ENCODE measurements at regions not wholly inside any gene's neighbourhood (a gene's known extent, or its start where the extent isn't known, plus 50 kb on each side); places are given as distances from the start of the nearest gene placed in this dataset.
"Not testable (repeated sequence)": the region's sequence is repeated elsewhere in the genome, so short reads cannot be mapped to it uniquely, and the experiment has no call there.

- no peak overlapping the region for H3K27ac Mint-ChIP-seq
- DNase-seq (ENCODE audit: low spot score): no peak
- no peak overlapping the region for H3K4me3 Mint-ChIP-seq
Measured at GRCh38 chr5:51802551-51803184, 419.4 kb downstream of the ISL1 start.

GRCh38 chr5:51806677-51807076 lies 423.4 kb downstream of the ISL1 start:
- Mint-ChIP-seq H3K36me3 (no peaks in the 10 kb centered on the region), H3K27ac (no peak overlapping the region), H3K4me1 (ENCODE audit: low read depth in 2 of 2) (no peaks in the 10 kb centered on the region), H3K4me3 (no peak overlapping the region), H3K27me3 (no peaks in the 10 kb centered on the region), H3K9me3 (peaks cover 17% of the 10 kb centered on the region)
- ATAC-seq (no peak), DNase-seq (ENCODE audit: low spot score) (no peak)

More at GRCh38 chr5:51802551-51803184, 419.4 kb downstream of the ISL1 start:
- Mint-ChIP-seq H3K4me1 (ENCODE audit: low read depth in 2 of 2) (no peaks in the 10 kb centered on the region), H3K36me3 (no peaks in the 10 kb centered on the region), H3K9me3 (peaks cover 9% of the 10 kb centered on the region), H3K27me3 (no peaks in the 10 kb centered on the region)
- ATAC-seq: no peak

GRCh38 chr5:51810592-51810991 lies 427.3 kb downstream of the ISL1 start:
- Mint-ChIP-seq H3K27ac (no peak overlapping the region), H3K4me1 (ENCODE audit: low read depth in 2 of 2) (no peaks in the 10 kb centered on the region), H3K9me3 (peaks cover 13% of the 10 kb centered on the region), H3K36me3 (no peaks in the 10 kb centered on the region), H3K27me3 (no peaks in the 10 kb centered on the region), H3K4me3 (no peak overlapping the region)
- ATAC-seq (no peak), DNase-seq (ENCODE audit: low spot score) (no peak)

GRCh38 chr5:51811883-51812471 lies 428.7 kb downstream of the ISL1 start:
- Mint-ChIP-seq H3K36me3 (no peaks in the 10 kb centered on the region), H3K4me1 (ENCODE audit: low read depth in 2 of 2) (no peaks in the 10 kb centered on the region), H3K27ac (no peak overlapping the region), H3K9me3 (peaks cover 11% of the 10 kb centered on the region), H3K27me3 (no peaks in the 10 kb centered on the region), H3K4me3 (no peak overlapping the region)
- ATAC-seq: no peak
- DNase-seq (ENCODE audit: low spot score): no peak

GRCh38 chr5:51814817-51815216 lies 431.6 kb downstream of the ISL1 start:
- not testable (repeated sequence) for H3K27ac Mint-ChIP-seq; H3K36me3 Mint-ChIP-seq; H3K9me3 Mint-ChIP-seq; H3K27me3 Mint-ChIP-seq; ATAC-seq; H3K4me3 Mint-ChIP-seq; H3K4me1 Mint-ChIP-seq (ENCODE audit: low read depth in 2 of 2); DNase-seq (ENCODE audit: low spot score)

GRCh38 chr5:51816427-51816826 lies 433.2 kb downstream of the ISL1 start:
- Mint-ChIP-seq H3K4me3 (no peak overlapping the region), H3K27ac (no peak overlapping the region), H3K27me3 (no peaks in the 10 kb centered on the region), H3K4me1 (ENCODE audit: low read depth in 2 of 2) (no peaks in the 10 kb centered on the region), H3K36me3 (no peaks in the 10 kb centered on the region), H3K9me3 (peaks cover 16% of the 10 kb centered on the region)
- ATAC-seq: no peak
- DNase-seq (ENCODE audit: low spot score): no peak

- Mint-ChIP-seq H3K4me1 (ENCODE audit: low read depth in 2 of 2) (no peaks in the 10 kb centered on the region), H3K36me3 (no peaks in the 10 kb centered on the region), H3K27me3 (no peaks in the 10 kb centered on the region), H3K4me3 (no peak overlapping the region), H3K27ac (no peak overlapping the region), H3K9me3 (peaks cover 15% of the 10 kb centered on the region)
- no peak for ATAC-seq
- no peak for DNase-seq (ENCODE audit: low spot score)
Measured at GRCh38 chr5:51821697-51822096, 438.4 kb downstream of the ISL1 start.

- no peaks in the 10 kb centered on the region for H3K4me1 Mint-ChIP-seq (ENCODE audit: low read depth in 2 of 2)
- no peak overlapping the region for H3K27ac Mint-ChIP-seq
- no peak for ATAC-seq
- H3K9me3 Mint-ChIP-seq: peaks cover 2% of the 10 kb centered on the region
- H3K4me3 Mint-ChIP-seq: no peak overlapping the region
- H3K27me3 Mint-ChIP-seq: no peaks in the 10 kb centered on the region
- no peaks in the 10 kb centered on the region for H3K36me3 Mint-ChIP-seq
- no peak for DNase-seq (ENCODE audit: low spot score)
Measured at GRCh38 chr5:51829230-51829629, 446.0 kb downstream of the ISL1 start.

GRCh38 chr5:51829691-51830090 lies 446.4 kb downstream of the ISL1 start:
- H3K4me3 Mint-ChIP-seq: no peak overlapping the region
- H3K36me3 Mint-ChIP-seq: no peaks in the 10 kb centered on the region
- no peak for ATAC-seq
- DNase-seq (ENCODE audit: low spot score): no peak
- no peaks in the 10 kb centered on the region for H3K27me3 Mint-ChIP-seq
- H3K9me3 Mint-ChIP-seq: peaks cover 2% of the 10 kb centered on the region
- no peaks in the 10 kb centered on the region for H3K4me1 Mint-ChIP-seq (ENCODE audit: low read depth in 2 of 2)
- H3K27ac Mint-ChIP-seq: no peak overlapping the region

- Mint-ChIP-seq H3K27me3 (no peaks in the 10 kb centered on the region), H3K4me3 (no peak overlapping the region), H3K4me1 (ENCODE audit: low read depth in 2 of 2) (no peaks in the 10 kb centered on the region), H3K9me3 (peaks cover 2% of the 10 kb centered on the region), H3K27ac (no peak overlapping the region), H3K36me3 (no peaks in the 10 kb centered on the region)
- no peak for DNase-seq (ENCODE audit: low spot score)
- no peak for ATAC-seq
Measured at GRCh38 chr5:51832934-51833470, 449.8 kb downstream of the ISL1 start.

- Mint-ChIP-seq H3K36me3 (no peaks in the 10 kb centered on the region), H3K9me3 (peaks cover 3% of the 10 kb centered on the region), H3K4me3 (no peak overlapping the region), H3K27ac (no peak overlapping the region), H3K27me3 (no peaks in the 10 kb centered on the region), H3K4me1 (ENCODE audit: low read depth in 2 of 2) (no peaks in the 10 kb centered on the region)
- DNase-seq (ENCODE audit: low spot score) (no peak), ATAC-seq (no peak)
Measured at GRCh38 chr5:51838459-51838858, 455.2 kb downstream of the ISL1 start.

- no peak overlapping the region for H3K4me3 Mint-ChIP-seq
- H3K36me3 Mint-ChIP-seq: no peaks in the 10 kb centered on the region
- H3K9me3 Mint-ChIP-seq: peaks cover 14% of the 10 kb centered on the region
- no peak overlapping the region for H3K27ac Mint-ChIP-seq
- no peaks in the 10 kb centered on the region for H3K4me1 Mint-ChIP-seq (ENCODE audit: low read depth in 2 of 2)
- ATAC-seq (no peak), DNase-seq (ENCODE audit: low spot score) (no peak)
- no peaks in the 10 kb centered on the region for H3K27me3 Mint-ChIP-seq
Measured at GRCh38 chr5:51843893-51844292, 460.6 kb downstream of the ISL1 start.

- H3K27ac Mint-ChIP-seq: no peak overlapping the region
- no peaks in the 10 kb centered on the region for H3K36me3 Mint-ChIP-seq
- no peak for ATAC-seq
- no peaks in the 10 kb centered on the region for H3K27me3 Mint-ChIP-seq
- DNase-seq (ENCODE audit: low spot score): no peak
- no peaks in the 10 kb centered on the region for H3K4me1 Mint-ChIP-seq (ENCODE audit: low read depth in 2 of 2)
- no peak overlapping the region for H3K4me3 Mint-ChIP-seq
- H3K9me3 Mint-ChIP-seq: peaks cover 14% of the 10 kb centered on the region
Measured at GRCh38 chr5:51846015-51846414, 462.8 kb downstream of the ISL1 start.

GRCh38 chr5:51859624-51860023 lies 476.4 kb downstream of the ISL1 start:
- no peak overlapping the region for H3K27ac Mint-ChIP-seq
- no peak for ATAC-seq
- H3K4me1 Mint-ChIP-seq (ENCODE audit: low read depth in 2 of 2): no peaks in the 10 kb centered on the region
- no peaks in the 10 kb centered on the region for H3K27me3 Mint-ChIP-seq
- no peaks in the 10 kb centered on the region for H3K36me3 Mint-ChIP-seq
- no peak overlapping the region for H3K4me3 Mint-ChIP-seq
- peaks cover 5% of the 10 kb centered on the region for H3K9me3 Mint-ChIP-seq
- no peak for DNase-seq (ENCODE audit: low spot score)

All from natural killer cell treated with Interleukin-12 subunit alpha and Interleukin-12 subunit beta and Interleukin-15 and Interleukin-18, amount 100 ng/mL, for 72 hours (primary cell).